Caco-2 (cell line): ENCODE measurements at regions not wholly inside any gene's neighbourhood (a gene's known extent, or its start where the extent isn't known, plus 50 kb on each side); places are given as distances from the start of the nearest gene placed in this dataset.
A peak's percentile ranks its signal among the peaks of the same experiment; 100 is the strongest.

Experiments
- BruUV-seq: library from RNA; stranded (reverse); fragments of 400-500 nt; replicated peaks from 2 replicates; lab custom pipeline; 2021; lab: Mats Ljungman, UMichigan
- CTCF ChIA-PET: fragments of 300-600 bp; sonication (Branson Sonifier 250); formaldehyde crosslinking; loops from one replicate; lab custom pipeline; 2022; ENCODE audit warnings: antibody characterized with exemption; lab: Charles Lee
- POLR2A ChIA-PET: fragments of 300-600 bp; sonication (Branson Sonifier 250); formaldehyde crosslinking; loops from one replicate; lab custom pipeline; 2022; ENCODE audit warnings: antibody characterized with exemption; lab: Charles Lee
- DNase-seq, 2 experiments: peaks; one replicate each; pipeline versions ENCODE4 v3.0.0 to v3.0.0-alpha.2; 2020 to 2022
- H3K27me3 ChIP-seq: replicated peaks from 2 replicates; pipeline ENCODE4 v1.6.0; 2011; ENCODE audit warnings: low read length; ENCODE audit not compliant: control insufficient read depth, insufficient read depth
- H3K36me3 ChIP-seq: 2 replicates; pipeline ENCODE4 v1.5.1; 2011; ENCODE audit warnings: low read length; ENCODE audit not compliant: control insufficient read depth, insufficient read depth
- H3K4me1 ChIP-seq: fragments of 250-450 bp; sonication (Bioruptor Pico); 2 replicates; pipeline ENCODE4 v1.5.1; 2020; ENCODE audit warnings: mild to moderate bottlenecking
- H3K4me3 ChIP-seq: 2 replicates; pipeline ENCODE4 v1.5.1; 2011; ENCODE audit warnings: low read depth, mild to moderate bottlenecking, control low read depth, low read length
- H3K9me3 ChIP-seq: fragments of 250-450 bp; sonication (Bioruptor Pico); 2 replicates; pipeline ENCODE4 v1.5.1; 2020; ENCODE audit warnings: mild to moderate bottlenecking, moderate library complexity
- H3K27ac Mint-ChIP-seq: one replicate; pipeline ENCODE4 v1.8.0; 2022; ENCODE audit warnings: mixed read lengths; ENCODE audit not compliant: unreplicated experiment
- H3K27me3 Mint-ChIP-seq: one replicate; pipeline ENCODE4 v1.8.0; 2022; ENCODE audit warnings: mixed read lengths; ENCODE audit not compliant: insufficient read depth, unreplicated experiment
- H3K36me3 Mint-ChIP-seq: one replicate; pipeline ENCODE4 v1.8.0; 2022; ENCODE audit warnings: mild to moderate bottlenecking, mixed read lengths; ENCODE audit not compliant: insufficient read depth, unreplicated experiment
- H3K4me1 Mint-ChIP-seq: one replicate; pipeline ENCODE4 v1.8.0; 2022; ENCODE audit warnings: low read depth, mixed read lengths; ENCODE audit not compliant: unreplicated experiment
- H3K4me3 Mint-ChIP-seq: one replicate; pipeline ENCODE4 v1.8.0; 2022; ENCODE audit warnings: mild to moderate bottlenecking, moderate library complexity, mixed read lengths; ENCODE audit not compliant: unreplicated experiment
- H3K9me3 Mint-ChIP-seq: one replicate; pipeline ENCODE4 v1.8.0; 2022; ENCODE audit warnings: mixed read lengths; ENCODE audit not compliant: unreplicated experiment
- CTCF ChIP-seq, 2 experiments: fragments of 200-600 bp in 1 of 2; IDR thresholded peaks; 1 replicate in 1 of 2; 2 replicates in 1 of 2; pipeline versions ENCODE4 v1.5.1 to v1.8.0; 2011 to 2022; ENCODE audit warnings: antibody characterized with exemption in 1 of 2, control low read depth in 1 of 2, inconsistent platforms in 1 of 2, low read depth in 1 of 2, low read length in 1 of 2, mild to moderate bottlenecking in 1 of 2, moderate library complexity in 1 of 2; ENCODE audit not compliant: insufficient read depth in 1 of 2, severe bottlenecking in 1 of 2, unreplicated experiment in 1 of 2
- intact Hi-C: fragments of 100-400 bp; cut with micrococcal nuclease; formaldehyde crosslinking; loops from one replicate; pipeline ENCODE4 v1.10.0; 2022; ENCODE audit not compliant: unreplicated experiment

GRCh38 chr9:121598167-121598964, 53.1 kb upstream of the DAB2IP start:
- CTCF ChIA-PET, result interaction anchor here (1.7 kb wide), 1 partner anchor 23 kb away, joined by 6 read pairs; no protein-coding TSS in a partner anchor
- no peak for TF ChIP-seq CTCF (IDR thresholded peaks at IDR 0.05; ENCODE audit: insufficient read depth in 1 of 2, low read depth in 1 of 2, low read length in 1 of 2, severe bottlenecking in 1 of 2, unreplicated experiment in 1 of 2)

DNA sequence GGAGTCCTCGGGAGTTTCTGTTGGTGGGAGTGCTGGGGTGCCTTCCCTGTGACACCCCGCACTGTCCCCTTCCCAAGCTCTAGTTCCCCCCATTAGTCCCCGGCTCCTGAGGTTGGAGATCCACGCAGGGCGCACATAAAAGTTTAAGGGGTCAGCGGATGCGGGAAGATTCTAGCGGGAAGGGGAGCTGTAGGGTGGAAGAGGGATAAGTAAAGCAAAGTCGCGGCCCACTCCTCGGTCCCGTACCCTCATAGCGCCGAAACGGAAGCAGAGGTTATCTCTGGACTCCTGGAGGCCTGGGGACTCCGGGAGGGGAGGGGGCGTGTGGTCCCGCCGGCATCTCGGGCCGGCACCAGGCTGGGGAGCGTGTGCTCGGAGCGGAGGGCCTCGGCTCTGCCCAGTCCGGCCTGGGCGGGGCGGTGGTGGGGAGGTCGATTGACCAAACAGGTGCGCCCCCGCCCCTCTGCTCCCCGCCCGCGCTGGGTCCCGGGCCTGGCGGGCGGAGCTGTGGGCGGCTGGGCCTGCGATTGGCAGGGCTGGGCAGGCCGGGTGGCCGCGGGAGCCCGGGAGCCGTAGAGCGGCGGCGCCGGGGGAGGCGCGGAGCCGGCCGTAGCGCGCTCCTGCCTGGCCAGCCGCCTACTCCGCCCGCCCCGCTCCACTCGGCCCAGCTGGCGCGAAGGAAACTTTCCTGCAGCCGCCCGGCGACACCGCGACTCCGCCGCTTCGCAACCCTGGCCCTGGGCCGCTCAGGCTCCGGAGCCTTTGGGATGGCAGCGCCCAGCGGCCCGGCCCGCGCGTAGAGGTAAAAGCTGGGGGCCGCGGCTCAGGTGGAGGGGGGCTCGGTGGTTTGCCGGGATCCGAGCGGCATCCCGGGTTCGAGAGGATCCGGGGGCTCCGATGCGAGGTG, 52.2 kb upstream of the DAB2IP start:
- no peak for TF ChIP-seq CTCF (IDR thresholded peaks at IDR 0.05; ENCODE audit: insufficient read depth in 1 of 2, low read depth in 1 of 2, low read length in 1 of 2, severe bottlenecking in 1 of 2, unreplicated experiment in 1 of 2)
- CTCF ChIA-PET, result interaction anchor here (0.5 to 1.7 kb wide), 3 partner anchors 22 to 52 kb away, joined by 3 to 6 read pairs (median 5); no protein-coding TSS in a partner anchor
- Histone ChIP-seq H3K4me1 (0 out of 2 replicates have a peak, but pooled peaks cover 5% of the 10 kb centered on the region), H3K4me3 (peak overlapping the region; percentile 63), H3K9me3 (peaks cover 7% of the 10 kb centered on the region; the same call in 1 of the 2 replicates), H3K27me3 (no peaks in the 10 kb centered on the region), H3K36me3 (no peaks in the 10 kb centered on the region)
- Mint-ChIP-seq H3K27me3 (no peaks in the 10 kb centered on the region), H3K9me3 (no peaks in the 10 kb centered on the region), H3K36me3 (no peaks in the 10 kb centered on the region), H3K4me1 (peaks cover 10% of the 10 kb centered on the region), H3K4me3 (peak overlapping the region; percentile 67), H3K27ac (no peak overlapping the region)
- POLR2A ChIA-PET, result interaction anchor here (0.6 kb wide), 1 partner anchor 1672 kb away, joined by 3 read pairs; no protein-coding TSS in a partner anchor
- BruUV-seq, result no TSS peak
- intact Hi-C loops, result loop anchor here (2.0 kb wide), 1 partner anchor 52 kb away; no protein-coding TSS in a partner anchor
- peak; percentile 80 to 85 for DNase-seq

More at GRCh38 chr9:121598167-121598964, 53.1 kb upstream of the DAB2IP start:
- Mint-ChIP-seq H3K9me3 (no peaks in the 10 kb centered on the region), H3K4me3 (peak overlapping the region; percentile 67), H3K36me3 (no peaks in the 10 kb centered on the region), H3K27me3 (no peaks in the 10 kb centered on the region), H3K4me1 (peaks cover 10% of the 10 kb centered on the region), H3K27ac (no peak overlapping the region)
- no peaks in the 10 kb centered on the region for H3K27me3 ChIP-seq
- intact Hi-C loops, result loop anchor here (2.0 kb wide), 1 partner anchor 52 kb away; no protein-coding TSS in a partner anchor
- H3K4me3 ChIP-seq, result no peak overlapping the region
- POLR2A ChIA-PET, result no interaction called here
- H3K36me3 ChIP-seq, result no peaks in the 10 kb centered on the region
- BruUV-seq, result no TSS peak
- peaks cover 7% of the 10 kb centered on the region; the same call in 1 of the 2 replicates for H3K9me3 ChIP-seq
- H3K4me1 ChIP-seq, result 0 out of 2 replicates have a peak, but pooled peaks cover 5% of the 10 kb centered on the region
- DNase-seq, result peak; percentile 52 to 77
